GM13977 (cell line): ENCODE measurements at regions not wholly inside any gene's neighbourhood (a gene's known extent, or its start where the extent isn't known, plus 50 kb on each side); places are given as distances from the start of the nearest gene placed in this dataset.

ENCODE experiments used
- DNase-seq: peaks from one replicate; pipeline ENCODE4 v3.0.0; 2012; ENCODE audit warnings: low spot score
- CTCF ChIP-seq: IDR thresholded peaks from 2 replicates; pipeline ENCODE4 v1.5.1; 2012; ENCODE audit warnings: mild to moderate bottlenecking, control low read depth; ENCODE audit not compliant: insufficient read depth; ENCODE audit errors: extremely low read depth, missing control alignments
- in situ Hi-C: fragments of 300-500 bp; cut with MboI; formaldehyde crosslinking; loops from one replicate; pipeline ENCODE4 v1.12.0; 2022; ENCODE audit warnings: low sequenced_read_pairs, low pct_unique_long_range_greater_than_20kb, mixed read lengths, inconsistent platforms; ENCODE audit not compliant: unreplicated experiment

GRCh38 chr6:11650711-11651110, 113.2 kb downstream of the TMEM170B start:
- no peak for DNase-seq
- TF ChIP-seq CTCF, result no peak
- in situ Hi-C loops, result loop anchor here (25.0 kb wide), 2 partner anchors 637 to 937 kb away; partner anchors contain the start of gene EDN1

- DNase-seq, result peak; percentile 63
- in situ Hi-C loops, result loop anchor here (25.0 kb wide), 2 partner anchors 634 to 934 kb away; partner anchors contain the start of gene EDN1
- TF ChIP-seq CTCF, result no peak
Observed at GRCh38 chr6:11653028-11653583, 115.6 kb downstream of the TMEM170B start.

GRCh38 chr6:11654876-11655275, 117.3 kb downstream of the TMEM170B start:
- no peak for TF ChIP-seq CTCF
- no peak for DNase-seq
- in situ Hi-C loops, result loop anchor here (25.0 kb wide), 2 partner anchors 632 to 932 kb away; partner anchors contain the start of gene EDN1

GRCh38 chr6:11656491-11656890, 118.9 kb downstream of the TMEM170B start:
- no peak for TF ChIP-seq CTCF
- DNase-seq, result no peak
- in situ Hi-C loops, result loop anchor here (25.0 kb wide), 2 partner anchors 631 to 931 kb away; partner anchors contain the start of gene EDN1

GRCh38 chr6:11659757-11660156, 118.8 kb downstream of the ADTRP start:
- in situ Hi-C loops, result loop anchor here (25.0 kb wide), 2 partner anchors 628 to 928 kb away; partner anchors contain the start of gene EDN1
- TF ChIP-seq CTCF, result no peak
- no peak for DNase-seq

GRCh38 chr6:11662323-11662722, 116.3 kb downstream of the ADTRP start:
- in situ Hi-C loops, result loop anchor here (25.0 kb wide), 2 partner anchors 625 to 925 kb away; partner anchors contain the start of gene EDN1
- DNase-seq, result no peak
- TF ChIP-seq CTCF, result no peak
